HG03342 (cell line): ENCODE measurements at regions not wholly inside any gene's neighbourhood (a gene's known extent, or its start where the extent isn't known, plus 50 kb on each side); places are given as distances from the start of the nearest gene placed in this dataset.

Experiments
- ATAC-seq: cut with Tn5 transposase; IDR thresholded peaks from one replicate; pipeline ENCODE4 v1.9.1; 2021; ENCODE audit warnings: mild to moderate bottlenecking, moderate library complexity; ENCODE audit not compliant: unreplicated experiment

- peak; percentile 64 for ATAC-seq
Observed at GRCh38 chr5:6176102-6176693, 202.1 kb downstream of the MED10 start.

- ATAC-seq, result no peak
Observed at GRCh38 chr5:6175172-6175854, 203.0 kb downstream of the MED10 start.

GRCh38 chr5:6169660-6170059 lies 208.7 kb downstream of the MED10 start:
- ATAC-seq, result no peak

- ATAC-seq, result no peak
Observed at GRCh38 chr5:6166698-6167394, 211.5 kb downstream of the MED10 start.

GRCh38 chr5:6163913-6164312 lies 214.4 kb downstream of the MED10 start:
- ATAC-seq, result no peak

GRCh38 chr5:6162175-6162574 lies 216.2 kb downstream of the MED10 start:
- ATAC-seq, result no peak

- ATAC-seq, result no peak
Observed at GRCh38 chr5:6161257-6161656, 217.1 kb downstream of the MED10 start.

- ATAC-seq, result no peak
Observed at GRCh38 chr5:6159832-6160430, 218.4 kb downstream of the MED10 start.

GRCh38 chr5:6158974-6159831 lies 219.1 kb downstream of the MED10 start:
- no peak for ATAC-seq

- no peak for ATAC-seq
Observed at GRCh38 chr5:6154216-6154615, 224.1 kb downstream of the MED10 start.

- ATAC-seq, result no peak
Observed at GRCh38 chr5:6146271-6146670, 232.1 kb downstream of the MED10 start.

- no peak for ATAC-seq
Observed at GRCh38 chr5:6145616-6146237, 232.6 kb downstream of the MED10 start.

- ATAC-seq, result no peak
Observed at GRCh38 chr5:6143523-6143922, 234.8 kb downstream of the MED10 start.

GRCh38 chr5:6142353-6142752 lies 236.0 kb downstream of the MED10 start:
- no peak for ATAC-seq

GRCh38 chr5:6140219-6140618 lies 238.1 kb downstream of the MED10 start:
- ATAC-seq, result no peak

GRCh38 chr5:6135977-6136376 lies 242.4 kb downstream of the MED10 start:
- ATAC-seq, result peak; percentile 68

GRCh38 chr5:6134281-6134680 lies 244.1 kb downstream of the MED10 start:
- ATAC-seq, result no peak

- ATAC-seq, result no peak
Observed at GRCh38 chr5:6125781-6126180, 252.6 kb downstream of the MED10 start.

GRCh38 chr5:6118691-6119090 lies 259.7 kb downstream of the MED10 start:
- no peak for ATAC-seq

- ATAC-seq, result no peak
Observed at GRCh38 chr5:6117212-6117611, 261.1 kb downstream of the MED10 start.
